Thyroid gland (tissue), 4 donors: ENCODE measurements at regions not wholly inside any gene's neighbourhood (a gene's known extent, or its start where the extent isn't known, plus 50 kb on each side); places are given as distances from the start of the nearest gene placed in this dataset.

ENCODE experiments used
- DNase-seq, 2 donors: peaks; one replicate each; pipeline ENCODE4 v3.0.0-alpha.2; 2019
- H3K27ac ChIP-seq, 3 donors: fragments of 200-600 bp; sonication (generic); 1 replicate in 2 of 3; 2 replicates in 1 of 3; pipeline ENCODE4 v1.5.1; 2016 to 2019; ENCODE audit warnings: mild to moderate bottlenecking in 1 of 3, moderate library complexity in 1 of 3
- H3K27me3 ChIP-seq: fragments of 200-600 bp; sonication (generic); one replicate; pipeline ENCODE4 v1.5.1; 2019
- H3K36me3 ChIP-seq, 2 donors: fragments of 200-600 bp; sonication (generic); one replicate each; pipeline ENCODE4 v1.5.1; 2016 to 2019
- H3K4me1 ChIP-seq, 2 donors: fragments of 200-600 bp; sonication (generic); one replicate each; pipeline ENCODE4 v1.5.1; 2017 to 2019
- H3K4me3 ChIP-seq, 3 donors: fragments of 200-600 bp; sonication (generic); replicated peaks in 1 of 3; 1 replicate in 2 of 3; 2 replicates in 1 of 3; pipeline ENCODE4 v1.5.1; 2016; ENCODE audit warnings: mild to moderate bottlenecking in 1 of 3
- H3K9me3 ChIP-seq: fragments of 200-600 bp; sonication (generic); one replicate; pipeline ENCODE4 v1.5.1; 2017
- CTCF ChIP-seq, 6 experiments: fragments of 200-600 bp in 3 of 6; fragments of 450-650 bp in 3 of 6; sonication (generic) in 3 of 6; IDR thresholded peaks; one replicate each; pipeline ENCODE4 v1.5.1; 2016 to 2019; ENCODE audit warnings: antibody characterized with exemption in 6 of 6, mild to moderate bottlenecking in 2 of 6, inconsistent platforms in 1 of 6, moderate library complexity in 1 of 6
- POLR2A ChIP-seq, 2 donors: fragments of 450-650 bp; IDR thresholded peaks; one replicate each; pipeline ENCODE4 v1.6.1; 2017; ENCODE audit warnings: antibody characterized with exemption in 2 of 2, mild to moderate bottlenecking in 2 of 2, moderate library complexity in 1 of 2
- WGBS, 2 donors: methylation state at CpG; one replicate each; pipeline ENCODE4 v1.1.5; 2017; 5-methylcytosine and 5-hydroxymethylcytosine counted together
- intact Hi-C: fragments of 100-400 bp; cut with DNase I; formaldehyde crosslinking; loops from one replicate; pipeline ENCODE4 v1.15.1; 2023

DNA sequence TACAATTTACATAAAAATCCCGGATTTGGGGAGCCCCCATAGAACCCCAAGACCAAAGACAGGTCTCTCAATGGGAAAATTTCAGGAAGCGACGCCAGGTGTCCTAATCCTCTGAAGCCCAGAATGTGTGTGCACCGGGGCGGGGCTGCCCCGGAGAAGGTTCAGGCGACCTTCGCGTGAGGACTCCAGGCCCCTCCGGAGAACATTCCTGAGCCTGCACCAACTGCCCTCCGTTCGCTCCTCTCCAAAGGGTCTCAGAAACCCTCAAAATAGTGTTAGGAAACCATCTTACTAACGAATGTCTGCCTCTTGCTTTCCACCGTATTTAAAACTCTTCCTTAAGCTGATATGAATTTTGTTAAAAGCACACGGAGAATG lies 78.5 kb upstream of the INSIG1 start:
- H3K4me3 ChIP-seq, result no peak overlapping the region
- no peak overlapping the region for H3K27ac ChIP-seq
- intact Hi-C loops, result no loop called here
- H3K9me3 ChIP-seq, result no peaks in the 10 kb centered on the region
- DNase-seq, result no peak
- TF ChIP-seq CTCF (IDR thresholded peaks at IDR 0.05) (no peak), POLR2A (IDR thresholded peaks at IDR 0.05) (no peak)
- peaks cover 3 to 12% of the 10 kb centered on the region in 2 donors for H3K4me1 ChIP-seq
- no peaks in the 10 kb centered on the region for H3K36me3 ChIP-seq
- 85 to 88% methylated on average over 15 of the region's 15 CpGs for WGBS, 2 donors
- no peaks in the 10 kb centered on the region for H3K27me3 ChIP-seq

GRCh38 chr7:155219947-155220769 lies 77.5 kb upstream of the INSIG1 start:
- no peaks in the 10 kb centered on the region for H3K9me3 ChIP-seq
- WGBS, 2 donors, result 82 to 90% methylated on average over 17 to 18 of the region's 18 CpGs
- TF ChIP-seq CTCF (IDR thresholded peaks at IDR 0.05) (no peak), POLR2A (IDR thresholded peaks at IDR 0.05) (no peak)
- H3K4me3 ChIP-seq, result no peak overlapping the region
- no peaks in the 10 kb centered on the region for H3K27me3 ChIP-seq
- intact Hi-C loops, result no loop called here
- H3K36me3 ChIP-seq, result no peaks in the 10 kb centered on the region
- H3K4me1 ChIP-seq, result peaks cover 3 to 13% of the 10 kb centered on the region in 2 donors
- no peak overlapping the region for H3K27ac ChIP-seq
- no peak for DNase-seq

- no peak for DNase-seq
- TF ChIP-seq POLR2A (IDR thresholded peaks at IDR 0.05) (no peak), CTCF (IDR thresholded peaks at IDR 0.05) (no peak)
- Histone ChIP-seq H3K4me3 (no peak overlapping the region), H3K36me3 (no peaks in the 10 kb centered on the region), H3K27me3 (no peaks in the 10 kb centered on the region), H3K4me1 (peaks cover 3 to 13% of the 10 kb centered on the region in 2 donors), H3K9me3 (no peaks in the 10 kb centered on the region), H3K27ac (no peak overlapping the region)
- WGBS, 2 donors, result 83 to 85% methylated on average over 5 of the region's 5 CpGs
- intact Hi-C loops, result no loop called here
These were observed 76.8 kb upstream of the INSIG1 start for GRCh38 chr7:155220903-155221302.

DNA sequence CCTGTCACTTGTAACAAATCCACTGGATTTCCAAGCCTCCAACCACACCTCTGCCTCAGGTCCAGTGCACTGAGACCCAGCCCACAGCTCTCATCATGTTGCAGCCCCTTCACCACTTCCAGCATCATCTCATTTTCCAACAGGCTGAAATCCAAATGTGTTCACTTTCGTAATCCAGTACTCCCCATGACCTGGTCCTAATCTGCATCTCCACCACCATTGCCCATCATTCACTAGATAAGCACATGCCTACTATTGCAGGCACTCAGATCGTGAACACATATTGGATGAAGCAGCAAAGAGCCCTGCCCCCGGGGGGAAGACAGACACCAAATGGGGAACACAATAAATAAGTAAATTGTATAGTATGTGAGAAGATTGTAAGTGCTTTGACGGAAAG lies 76.1 kb upstream of the INSIG1 start:
- no peaks in the 10 kb centered on the region for H3K27me3 ChIP-seq
- no peaks in the 10 kb centered on the region for H3K36me3 ChIP-seq
- peaks cover 3 to 13% of the 10 kb centered on the region in 2 donors for H3K4me1 ChIP-seq
- no peak overlapping the region for H3K27ac ChIP-seq
- no peak overlapping the region for H3K4me3 ChIP-seq
- WGBS, 2 donors, result 89 to 91% methylated on average over 4 of the region's 4 CpGs
- DNase-seq, result no peak
- intact Hi-C loops, result no loop called here
- no peaks in the 10 kb centered on the region for H3K9me3 ChIP-seq
- TF ChIP-seq POLR2A (IDR thresholded peaks at IDR 0.05) (no peak), CTCF (IDR thresholded peaks at IDR 0.05) (no peak)

- no peaks in the 10 kb centered on the region for H3K27me3 ChIP-seq
- DNase-seq, result no peak
- H3K27ac ChIP-seq, result no peak overlapping the region
- intact Hi-C loops, result no loop called here
- peaks cover 3 to 13% of the 10 kb centered on the region in 2 donors for H3K4me1 ChIP-seq
- H3K9me3 ChIP-seq, result no peaks in the 10 kb centered on the region
- H3K36me3 ChIP-seq, result no peaks in the 10 kb centered on the region
- TF ChIP-seq POLR2A (IDR thresholded peaks at IDR 0.05) (no peak), CTCF (IDR thresholded peaks at IDR 0.05) (no peak)
- WGBS, 2 donors, result 85 to 89% methylated on average over 2 of the region's 2 CpGs
- no peak overlapping the region for H3K4me3 ChIP-seq
These were observed 75.6 kb upstream of the INSIG1 start for GRCh38 chr7:155222061-155222460.
